ENCODE measurements at regions not wholly inside any gene's neighbourhood (a gene's known extent, or its start where the extent isn't known, plus 50 kb on each side); places are given as distances from the start of the nearest gene placed in this dataset.

- H3K27ac ChIP-seq (ENCODE audit: low read depth, low read length, poor library complexity, severe bottlenecking) = no peak overlapping the region
- no peaks in the 10 kb centered on the region for H3K79me2 ChIP-seq (ENCODE audit: insufficient read depth, low read length)
- H4K20me1 ChIP-seq (ENCODE audit: insufficient read depth, low read length) = no peaks in the 10 kb centered on the region
- 0 out of 2 replicates have a peak, but pooled peaks cover 2% of the 10 kb centered on the region for H3K9me3 ChIP-seq (ENCODE audit: low read length)
- TF ChIP-seq CTCF (IDR thresholded peaks at IDR 0.05; ENCODE audit: low read length) = no peak
- no peak for TF ChIP-seq EZH2 (IDR thresholded peaks at IDR 0.05; ENCODE audit: borderline replicate concordance, low read length)
- no peak overlapping the region for H2AFZ ChIP-seq (ENCODE audit: low read length)
- no peaks in the 10 kb centered on the region for H3K36me3 ChIP-seq (ENCODE audit: insufficient read depth, low read length)
- H3K27me3 ChIP-seq (ENCODE audit: insufficient read depth, low read length) = no peaks in the 10 kb centered on the region
- peaks cover 13% of the 10 kb centered on the region for H3K4me1 ChIP-seq (ENCODE audit: insufficient read depth, low read length, severe bottlenecking)
- H3K4me3 ChIP-seq (ENCODE audit: low read depth, low read length, poor library complexity, severe bottlenecking) = no peak overlapping the region
- H3K9me2 ChIP-seq (ENCODE audit: low read depth, low read length) = no peaks in the 10 kb centered on the region
- no peak overlapping the region for H3K9ac ChIP-seq (ENCODE audit: low read length)
- no peak overlapping the region for H3K4me2 ChIP-seq (ENCODE audit: low read length)
- no peaks in the 10 kb centered on the region for H3F3A ChIP-seq (ENCODE audit: insufficient read depth, low read length)
Observed at GRCh38 chr14:83320837-83321236, 1787.2 kb upstream of the SEL1L start.

GRCh38 chr14:83331513-83331912, 1797.9 kb upstream of the SEL1L start:
- no peaks in the 10 kb centered on the region for H3K79me2 ChIP-seq (ENCODE audit: insufficient read depth, low read length)
- no peak overlapping the region for H3K4me3 ChIP-seq (ENCODE audit: low read depth, low read length, poor library complexity, severe bottlenecking)
- no peaks in the 10 kb centered on the region for H3K36me3 ChIP-seq (ENCODE audit: insufficient read depth, low read length)
- H3K27ac ChIP-seq (ENCODE audit: low read depth, low read length, poor library complexity, severe bottlenecking) = peak overlapping the region; percentile 4
- no peaks in the 10 kb centered on the region for H4K20me1 ChIP-seq (ENCODE audit: insufficient read depth, low read length)
- H3K9me2 ChIP-seq (ENCODE audit: low read depth, low read length) = no peaks in the 10 kb centered on the region
- H3K9ac ChIP-seq (ENCODE audit: low read length) = no peak overlapping the region
- H3F3A ChIP-seq (ENCODE audit: insufficient read depth, low read length) = no peaks in the 10 kb centered on the region
- no peak for TF ChIP-seq EZH2 (IDR thresholded peaks at IDR 0.05; ENCODE audit: borderline replicate concordance, low read length)
- H2AFZ ChIP-seq (ENCODE audit: low read length) = no peak overlapping the region
- no peaks in the 10 kb centered on the region for H3K9me3 ChIP-seq (ENCODE audit: low read length)
- no peaks in the 10 kb centered on the region for H3K27me3 ChIP-seq (ENCODE audit: insufficient read depth, low read length)
- no peak overlapping the region for H3K4me2 ChIP-seq (ENCODE audit: low read length)
- H3K4me1 ChIP-seq (ENCODE audit: insufficient read depth, low read length, severe bottlenecking) = peaks cover 45% of the 10 kb centered on the region

- Histone ChIP-seq H3K9ac (ENCODE audit: low read length) (no peak overlapping the region), H4K20me1 (ENCODE audit: insufficient read depth, low read length) (no peaks in the 10 kb centered on the region), H3K36me3 (ENCODE audit: insufficient read depth, low read length) (no peaks in the 10 kb centered on the region), H3K27me3 (ENCODE audit: insufficient read depth, low read length) (no peaks in the 10 kb centered on the region), H3K4me2 (ENCODE audit: low read length) (no peak overlapping the region), H3F3A (ENCODE audit: insufficient read depth, low read length) (no peaks in the 10 kb centered on the region), H2AFZ (ENCODE audit: low read length) (no peak overlapping the region), H3K9me3 (ENCODE audit: low read length) (no peaks in the 10 kb centered on the region), H3K79me2 (ENCODE audit: insufficient read depth, low read length) (no peaks in the 10 kb centered on the region), H3K9me2 (ENCODE audit: low read depth, low read length) (no peaks in the 10 kb centered on the region), H3K27ac (ENCODE audit: low read depth, low read length, poor library complexity, severe bottlenecking) (no peak overlapping the region), H3K4me1 (ENCODE audit: insufficient read depth, low read length, severe bottlenecking) (no peaks in the 10 kb centered on the region), H3K4me3 (ENCODE audit: low read depth, low read length, poor library complexity, severe bottlenecking) (no peak overlapping the region)
- no peak for TF ChIP-seq EZH2 (IDR thresholded peaks at IDR 0.05; ENCODE audit: borderline replicate concordance, low read length)
Observed at GRCh38 chr14:83342590-83342989, 1808.9 kb upstream of the SEL1L start.

- Histone ChIP-seq H3K27me3 (ENCODE audit: insufficient read depth, low read length) (no peaks in the 10 kb centered on the region), H3K9me3 (ENCODE audit: low read length) (no peaks in the 10 kb centered on the region), H3K4me1 (ENCODE audit: insufficient read depth, low read length, severe bottlenecking) (peaks cover under 1% of the 10 kb centered on the region), H3K9ac (ENCODE audit: low read length) (no peak overlapping the region), H3K36me3 (ENCODE audit: insufficient read depth, low read length) (no peaks in the 10 kb centered on the region), H3K9me2 (ENCODE audit: low read depth, low read length) (no peaks in the 10 kb centered on the region), H3F3A (ENCODE audit: insufficient read depth, low read length) (no peaks in the 10 kb centered on the region), H2AFZ (ENCODE audit: low read length) (peak overlapping the region; percentile 29; the same call in 1 of the 2 replicates), H3K27ac (ENCODE audit: low read depth, low read length, poor library complexity, severe bottlenecking) (no peak overlapping the region), H4K20me1 (ENCODE audit: insufficient read depth, low read length) (no peaks in the 10 kb centered on the region), H3K79me2 (ENCODE audit: insufficient read depth, low read length) (no peaks in the 10 kb centered on the region), H3K4me3 (ENCODE audit: low read depth, low read length, poor library complexity, severe bottlenecking) (no peak overlapping the region), H3K4me2 (ENCODE audit: low read length) (no peak overlapping the region)
- TF ChIP-seq CTCF (IDR thresholded peaks at IDR 0.05; ENCODE audit: low read length) (no peak), EZH2 (IDR thresholded peaks at IDR 0.05; ENCODE audit: borderline replicate concordance, low read length) (no peak)
Observed at GRCh38 chr14:83347874-83348273, 1814.2 kb upstream of the SEL1L start.
